OCI-LY3 (cell line): ENCODE measurements at regions not wholly inside any gene's neighbourhood (a gene's known extent, or its start where the extent isn't known, plus 50 kb on each side); places are given as distances from the start of the nearest gene placed in this dataset.

Experiments
- EZH2phosphoT487 ChIP-seq: fragments of 200-600 bp; shearing (Covaris generic); IDR thresholded peaks from 2 replicates; pipeline ENCODE4 v1.6.1; 2018; ENCODE audit warnings: antibody characterized with exemption, mixed run types, low read depth
- TF ChIP-seq, protein P1 (sequence below): fragments of 200-600, 300-600 bp; sonication (generic); IDR thresholded peaks from 2 replicates; pipeline ENCODE4 v1.5.1; 2014; ENCODE audit warnings: antibody characterized with exemption, low read length, low read depth

DNA sequence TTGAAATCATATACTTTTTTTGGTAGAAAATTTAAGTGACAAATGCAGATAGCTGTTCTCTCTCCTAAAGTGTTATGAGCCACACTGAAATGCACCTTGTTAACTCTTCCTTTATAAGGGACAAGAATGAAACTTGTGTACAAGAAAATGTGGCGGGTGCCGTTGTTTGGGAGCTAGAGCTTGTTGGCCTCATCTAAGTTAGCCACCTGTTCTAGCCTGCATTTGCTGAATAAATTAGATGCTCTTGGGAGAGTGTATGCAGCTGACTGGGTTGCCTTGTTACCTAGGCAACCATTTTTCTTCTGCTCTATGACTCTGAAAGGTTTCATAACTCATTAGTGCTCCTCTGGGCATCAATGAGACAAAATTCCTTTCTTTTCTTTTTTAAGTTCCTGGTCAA is 174.3 kb downstream of the TAF11L14 start:
- TF ChIP-seq, protein P1, sequence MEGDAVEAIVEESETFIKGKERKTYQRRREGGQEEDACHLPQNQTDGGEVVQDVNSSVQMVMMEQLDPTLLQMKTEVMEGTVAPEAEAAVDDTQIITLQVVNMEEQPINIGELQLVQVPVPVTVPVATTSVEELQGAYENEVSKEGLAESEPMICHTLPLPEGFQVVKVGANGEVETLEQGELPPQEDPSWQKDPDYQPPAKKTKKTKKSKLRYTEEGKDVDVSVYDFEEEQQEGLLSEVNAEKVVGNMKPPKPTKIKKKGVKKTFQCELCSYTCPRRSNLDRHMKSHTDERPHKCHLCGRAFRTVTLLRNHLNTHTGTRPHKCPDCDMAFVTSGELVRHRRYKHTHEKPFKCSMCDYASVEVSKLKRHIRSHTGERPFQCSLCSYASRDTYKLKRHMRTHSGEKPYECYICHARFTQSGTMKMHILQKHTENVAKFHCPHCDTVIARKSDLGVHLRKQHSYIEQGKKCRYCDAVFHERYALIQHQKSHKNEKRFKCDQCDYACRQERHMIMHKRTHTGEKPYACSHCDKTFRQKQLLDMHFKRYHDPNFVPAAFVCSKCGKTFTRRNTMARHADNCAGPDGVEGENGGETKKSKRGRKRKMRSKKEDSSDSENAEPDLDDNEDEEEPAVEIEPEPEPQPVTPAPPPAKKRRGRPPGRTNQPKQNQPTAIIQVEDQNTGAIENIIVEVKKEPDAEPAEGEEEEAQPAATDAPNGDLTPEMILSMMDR, result no peak
- TF ChIP-seq EZH2phosphoT487, result no peak
